K562 (cell line): ENCODE measurements at regions not wholly inside any gene's neighbourhood (a gene's known extent, or its start where the extent isn't known, plus 50 kb on each side); places are given as distances from the start of the nearest gene placed in this dataset.

Experiments
- ATF4 ChIP-seq: fragments of 450-650 bp; formaldehyde crosslinking; IDR thresholded peaks from 2 replicates; pipeline ENCODE4 v1.4.0; 2022; ENCODE audit warnings: mild to moderate bottlenecking, moderate library complexity
- CHCHD3 ChIP-seq: fragments of 250-450 bp; sonication (Bioruptor Pico); IDR thresholded peaks from 2 replicates; pipeline ENCODE4 v2.1.2; 2022; ENCODE audit warnings: mild to moderate bottlenecking
- FOS ChIP-seq: IDR thresholded peaks from 3 replicates; pipeline ENCODE4 v1.6.1; 2011; ENCODE audit not compliant: insufficient read length; ENCODE audit errors: extremely low read depth
- IFI16 ChIP-seq: fragments of 250-450 bp; sonication (Bioruptor Pico); IDR thresholded peaks from 2 replicates; pipeline ENCODE4 v2.1.2; 2022; ENCODE audit warnings: mild to moderate bottlenecking, inconsistent platforms
- ILK ChIP-seq: fragments of 450-650 bp; IDR thresholded peaks from 2 replicates; pipeline ENCODE4 v1.6.1; 2016; ENCODE audit warnings: missing genetic modification characterization, low read depth, mild to moderate bottlenecking, missing compliant biosample characterization, moderate library complexity, borderline replicate concordance
- MAX ChIP-seq: sonication (generic); formaldehyde crosslinking; IDR thresholded peaks from 2 replicates; pipeline ENCODE4 v1.9.0; 2022; ENCODE audit warnings: mild to moderate bottlenecking, missing genetic modification reagents
- PCBP1 ChIP-seq: fragments of 200-400 bp; formaldehyde crosslinking; IDR thresholded peaks from 2 replicates; pipeline ENCODE4 v1.6.1; 2018; ENCODE audit warnings: mild to moderate bottlenecking, low read depth, low read length; ENCODE audit not compliant: poor library complexity, severe bottlenecking
- PTTG1 ChIP-seq: fragments of 450-650 bp; IDR thresholded peaks from 2 replicates; pipeline ENCODE4 v1.6.1; 2016; ENCODE audit warnings: low read depth, mild to moderate bottlenecking, missing genetic modification characterization, missing compliant biosample characterization
- RBM25 ChIP-seq: fragments of 200-400 bp; formaldehyde crosslinking; IDR thresholded peaks from 2 replicates; pipeline ENCODE4 v1.6.1; 2018; ENCODE audit warnings: low read length, low read depth, moderate library complexity; ENCODE audit not compliant: severe bottlenecking
- ZBTB7A ChIP-seq: IDR thresholded peaks from 2 replicates; pipeline ENCODE4 v1.6.1; 2011; ENCODE audit warnings: low read depth, mild to moderate bottlenecking, low read length, moderate library complexity, borderline replicate concordance; ENCODE audit not compliant: control insufficient read depth
- ZNF133 ChIP-seq: fragments of 250-450 bp; sonication (Bioruptor Pico); IDR thresholded peaks from 2 replicates; pipeline ENCODE4 v1.4.0; 2020; ENCODE audit warnings: mild to moderate bottlenecking
- ZNF384 ChIP-seq: IDR thresholded peaks from 2 replicates; pipeline ENCODE4 v1.6.1; 2012; ENCODE audit warnings: low read depth, low read length, improper control_type of control experiment
- ZNF507 ChIP-seq: conservative IDR thresholded peaks from 2 replicates; pipeline ENCODE4 v1.6.1; 2017; ENCODE audit warnings: missing genetic modification characterization, missing compliant biosample characterization
- ZNF696 ChIP-seq: fragments of 250-450 bp; sonication (Bioruptor Pico); conservative IDR thresholded peaks from 2 replicates; pipeline ENCODE4 v1.4.0; 2020; ENCODE audit warnings: mild to moderate bottlenecking, moderate library complexity
- ZNF764 ChIP-seq: fragments of 250-450 bp; sonication (Bioruptor Pico); IDR thresholded peaks from 2 replicates; pipeline ENCODE4 v1.4.0; 2020; ENCODE audit warnings: low read depth, mild to moderate bottlenecking, moderate library complexity
- TF ChIP-seq, protein P1 (sequence below): sonication (generic); formaldehyde crosslinking; IDR thresholded peaks from 2 replicates; pipeline ENCODE4 v1.8.1; 2023; ENCODE audit warnings: mild to moderate bottlenecking, missing genetic modification reagents

GRCh38 chr12:113630625-113631024 is 159.0 kb upstream of the LHX5 start (continued):
- TF ChIP-seq MAX (CRISPR knock-in tag) (no peak), ZNF133 (CRISPR knock-in tag) (no peak), FOS (no peak), ZNF696 (CRISPR knock-in tag) (no peak), ZBTB7A (no peak), ZNF384 (no peak), IFI16 (CRISPR knock-in tag) (no peak), ATF4 (CRISPR knock-in tag) (no peak), CHCHD3 (no peak), ILK (tag) (no peak), RBM25 (peak; percentile 74), ZNF764 (CRISPR knock-in tag) (no peak), ZNF507 (peak; percentile 100), PCBP1 (no peak), PTTG1 (tag) (no peak)
- TF ChIP-seq, protein P1, sequence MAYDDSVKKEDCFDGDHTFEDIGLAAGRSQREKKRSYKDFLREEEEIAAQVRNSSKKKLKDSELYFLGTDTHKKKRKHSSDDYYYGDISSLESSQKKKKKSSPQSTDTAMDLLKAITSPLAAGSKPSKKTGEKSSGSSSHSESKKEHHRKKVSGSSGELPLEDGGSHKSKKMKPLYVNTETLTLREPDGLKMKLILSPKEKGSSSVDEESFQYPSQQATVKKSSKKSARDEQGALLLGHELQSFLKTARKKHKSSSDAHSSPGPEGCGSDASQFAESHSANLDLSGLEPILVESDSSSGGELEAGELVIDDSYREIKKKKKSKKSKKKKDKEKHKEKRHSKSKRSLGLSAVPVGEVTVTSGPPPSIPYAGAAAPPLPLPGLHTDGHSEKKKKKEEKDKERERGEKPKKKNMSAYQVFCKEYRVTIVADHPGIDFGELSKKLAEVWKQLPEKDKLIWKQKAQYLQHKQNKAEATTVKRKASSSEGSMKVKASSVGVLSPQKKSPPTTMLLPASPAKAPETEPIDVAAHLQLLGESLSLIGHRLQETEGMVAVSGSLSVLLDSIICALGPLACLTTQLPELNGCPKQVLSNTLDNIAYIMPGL (CRISPR knock-in tag), result no peak
